HCT116 (cell line): ENCODE measurements at regions not wholly inside any gene's neighbourhood (a gene's known extent, or its start where the extent isn't known, plus 50 kb on each side); places are given as distances from the start of the nearest gene placed in this dataset.

ENCODE experiments used
- EZH2 ChIP-seq: fragments of 200-600 bp; sonication (generic); IDR thresholded peaks from 2 replicates; pipeline ENCODE4 v1.6.1; 2017; ENCODE audit warnings: antibody characterized with exemption, mixed run types
- RAD21 ChIP-seq: IDR thresholded peaks from 2 replicates; pipeline ENCODE4 v1.6.1; 2012; ENCODE audit warnings: low read depth, mild to moderate bottlenecking
- SRF ChIP-seq: IDR thresholded peaks from 2 replicates; pipeline ENCODE4 v1.6.1; 2012; ENCODE audit warnings: low read depth
- TF ChIP-seq, protein P1 (sequence below), 3 experiments: fragments of 200-600 bp in 1 of 3; sonication (generic) in 1 of 3; IDR thresholded peaks in 2 of 3; conservative IDR thresholded peaks in 1 of 3; 2 replicates each; pipeline ENCODE4 v1.5.1; 2012 to 2017; ENCODE audit warnings: low read depth in 2 of 3, low read length in 2 of 3, antibody characterized with exemption in 1 of 3, borderline replicate concordance in 1 of 3, control low read depth in 1 of 3, mild to moderate bottlenecking in 1 of 3, mixed read lengths in 1 of 3, mixed run types in 1 of 3, moderate library complexity in 1 of 3; ENCODE audit not compliant: insufficient read depth in 1 of 3

DNA sequence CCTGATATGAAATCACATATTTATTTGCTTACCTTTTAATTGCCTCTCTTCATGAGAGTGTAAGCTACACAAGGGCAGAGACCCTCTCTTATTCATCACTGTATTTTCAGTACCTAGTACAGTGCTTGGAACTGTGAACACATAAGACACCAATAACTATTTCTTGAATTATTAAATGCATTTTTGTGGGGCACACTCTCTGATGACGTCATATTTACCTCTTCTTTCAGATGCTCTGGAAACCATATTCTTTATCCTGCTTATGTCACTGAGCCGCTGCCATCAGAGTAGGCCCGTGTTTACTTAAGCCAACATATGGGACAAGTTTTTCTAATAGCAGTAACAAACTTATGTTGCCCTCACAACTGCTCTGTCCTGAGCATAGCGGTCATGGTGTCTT lies 266.5 kb downstream of the ELAVL2 start:
- no peak for TF ChIP-seq EZH2
- TF ChIP-seq, protein P1, sequence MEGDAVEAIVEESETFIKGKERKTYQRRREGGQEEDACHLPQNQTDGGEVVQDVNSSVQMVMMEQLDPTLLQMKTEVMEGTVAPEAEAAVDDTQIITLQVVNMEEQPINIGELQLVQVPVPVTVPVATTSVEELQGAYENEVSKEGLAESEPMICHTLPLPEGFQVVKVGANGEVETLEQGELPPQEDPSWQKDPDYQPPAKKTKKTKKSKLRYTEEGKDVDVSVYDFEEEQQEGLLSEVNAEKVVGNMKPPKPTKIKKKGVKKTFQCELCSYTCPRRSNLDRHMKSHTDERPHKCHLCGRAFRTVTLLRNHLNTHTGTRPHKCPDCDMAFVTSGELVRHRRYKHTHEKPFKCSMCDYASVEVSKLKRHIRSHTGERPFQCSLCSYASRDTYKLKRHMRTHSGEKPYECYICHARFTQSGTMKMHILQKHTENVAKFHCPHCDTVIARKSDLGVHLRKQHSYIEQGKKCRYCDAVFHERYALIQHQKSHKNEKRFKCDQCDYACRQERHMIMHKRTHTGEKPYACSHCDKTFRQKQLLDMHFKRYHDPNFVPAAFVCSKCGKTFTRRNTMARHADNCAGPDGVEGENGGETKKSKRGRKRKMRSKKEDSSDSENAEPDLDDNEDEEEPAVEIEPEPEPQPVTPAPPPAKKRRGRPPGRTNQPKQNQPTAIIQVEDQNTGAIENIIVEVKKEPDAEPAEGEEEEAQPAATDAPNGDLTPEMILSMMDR (IDR thresholded peaks at IDR 0.05 in 2 of 3, conservative IDR thresholded peaks at IDR 0.05 in 1 of 3; ENCODE audit: borderline replicate concordance in 1 of 3, insufficient read depth in 1 of 3, low read depth in 2 of 3, low read length in 2 of 3): no peak
- TF ChIP-seq SRF: no peak
- no peak for TF ChIP-seq RAD21
